ENCODE measurements at regions not wholly inside any gene's neighbourhood (a gene's known extent, or its start where the extent isn't known, plus 50 kb on each side); places are given as distances from the start of the nearest gene placed in this dataset.

DNA sequence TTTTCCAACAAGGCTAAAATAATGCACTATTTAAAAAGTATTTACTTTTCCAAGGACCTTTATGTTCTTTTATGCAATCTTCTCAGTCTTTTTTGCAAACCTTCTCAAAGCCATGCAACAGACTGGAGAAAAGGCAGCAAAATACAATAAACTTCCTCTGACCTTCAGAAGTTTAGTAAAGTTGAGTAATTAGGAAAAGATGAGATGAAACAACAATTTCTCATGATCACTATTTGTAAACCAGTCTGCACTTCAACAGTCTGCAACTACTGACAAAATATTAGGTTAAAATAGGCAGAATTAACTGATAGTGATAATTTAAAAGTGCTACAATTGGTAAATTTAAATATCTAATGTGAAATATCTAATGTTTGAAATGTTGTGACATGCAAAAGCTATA, 884.9 kb upstream of the PCDH10 start:
- Histone ChIP-seq H3K36me3 (ENCODE audit: control insufficient read depth in 1 of 2, insufficient read depth in 2 of 2, low read length in 2 of 2) (no peaks in the 10 kb centered on the region), H3K9me3 (ENCODE audit: control insufficient read depth in 1 of 2, insufficient read depth in 1 of 2, low read depth in 1 of 2, low read length in 2 of 2) (no peaks in the 10 kb centered on the region), H3K79me2 (ENCODE audit: insufficient read depth, low read length) (no peaks in the 10 kb centered on the region), H3K27ac (ENCODE audit: low read depth, low read length) (no peak overlapping the region), H4K20me1 (ENCODE audit: insufficient read depth) (no peaks in the 10 kb centered on the region), H3K4me2 (ENCODE audit: low read length) (no peak overlapping the region), H3K9me2 (ENCODE audit: insufficient read depth) (no peaks in the 10 kb centered on the region), H2AFZ (ENCODE audit: low read depth, low read length, poor library complexity, severe bottlenecking) (no peak overlapping the region), H3K4me3 (replicated peaks in 1 of 2; ENCODE audit: low read depth in 1 of 2, low read length in 2 of 2) (no peak overlapping the region), H3K9ac (ENCODE audit: low read length) (no peak overlapping the region), H3K27me3 (ENCODE audit: insufficient read depth, low read length) (no peaks in the 10 kb centered on the region), H3K4me1 (ENCODE audit: control insufficient read depth in 1 of 2, insufficient read depth in 2 of 2, low read length in 2 of 2) (no peaks in the 10 kb centered on the region)
- POLR2A ChIA-PET = no interaction called here
- CTCF ChIA-PET = no interaction called here
- RAD21 ChIA-PET (ENCODE audit: low non-redundant PET in 1 of 2, low total read pairs in 2 of 2, uncharacterized antibody in 2 of 2, unreplicated experiment in 2 of 2) = no interaction called here
- intact Hi-C loops (cut with micrococcal nuclease) = no loop called here
- TF ChIP-seq TCF7L2 (IDR thresholded peaks at IDR 0.05; ENCODE audit: borderline replicate concordance, extremely low read depth, insufficient read depth, insufficient read length) = no peak
- no peak for TF ChIP-seq EZH2phosphoT487 (IDR thresholded peaks at IDR 0.05; ENCODE audit: borderline replicate concordance)
- no peak for TF ChIP-seq SRF (IDR thresholded peaks at IDR 0.05; ENCODE audit: low read depth)
- no peak for TF ChIP-seq CEBPB (IDR thresholded peaks at IDR 0.05; ENCODE audit: low read depth)
- no peak for TF ChIP-seq ELF1 (IDR thresholded peaks at IDR 0.05; ENCODE audit: borderline replicate concordance, low read depth)
- no peak for TF ChIP-seq ZFX (IDR thresholded peaks at IDR 0.05)
- no peak for TF ChIP-seq EGR1 (IDR thresholded peaks at IDR 0.05; ENCODE audit: low read depth)
- TF ChIP-seq MAX (IDR thresholded peaks at IDR 0.05) = no peak
- no peak for TF ChIP-seq EZH2 (IDR thresholded peaks at IDR 0.05)
- no peak for TF ChIP-seq YY1 (IDR thresholded peaks at IDR 0.05; ENCODE audit: extremely low read depth, insufficient replicate concordance, low read depth, low read length)
- no peak for TF ChIP-seq RAD21 (IDR thresholded peaks at IDR 0.05; ENCODE audit: low read depth)
- TF ChIP-seq REST (IDR thresholded peaks at IDR 0.05; ENCODE audit: low read depth) = no peak
- TF ChIP-seq, protein P1, sequence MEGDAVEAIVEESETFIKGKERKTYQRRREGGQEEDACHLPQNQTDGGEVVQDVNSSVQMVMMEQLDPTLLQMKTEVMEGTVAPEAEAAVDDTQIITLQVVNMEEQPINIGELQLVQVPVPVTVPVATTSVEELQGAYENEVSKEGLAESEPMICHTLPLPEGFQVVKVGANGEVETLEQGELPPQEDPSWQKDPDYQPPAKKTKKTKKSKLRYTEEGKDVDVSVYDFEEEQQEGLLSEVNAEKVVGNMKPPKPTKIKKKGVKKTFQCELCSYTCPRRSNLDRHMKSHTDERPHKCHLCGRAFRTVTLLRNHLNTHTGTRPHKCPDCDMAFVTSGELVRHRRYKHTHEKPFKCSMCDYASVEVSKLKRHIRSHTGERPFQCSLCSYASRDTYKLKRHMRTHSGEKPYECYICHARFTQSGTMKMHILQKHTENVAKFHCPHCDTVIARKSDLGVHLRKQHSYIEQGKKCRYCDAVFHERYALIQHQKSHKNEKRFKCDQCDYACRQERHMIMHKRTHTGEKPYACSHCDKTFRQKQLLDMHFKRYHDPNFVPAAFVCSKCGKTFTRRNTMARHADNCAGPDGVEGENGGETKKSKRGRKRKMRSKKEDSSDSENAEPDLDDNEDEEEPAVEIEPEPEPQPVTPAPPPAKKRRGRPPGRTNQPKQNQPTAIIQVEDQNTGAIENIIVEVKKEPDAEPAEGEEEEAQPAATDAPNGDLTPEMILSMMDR (IDR thresholded peaks at IDR 0.05 in 2 of 3, conservative IDR thresholded peaks at IDR 0.05 in 1 of 3; ENCODE audit: borderline replicate concordance in 1 of 3, insufficient read depth in 1 of 3, low read depth in 2 of 3, low read length in 2 of 3) = no peak
- no peak for ATAC-seq
- no TSS peak for BruUV-seq (replicated peaks)
- DNase-seq (ENCODE audit: low read depth, low spot score) = no peak
